NCI-H1417 treated with DMSO at 0.1 percent for 48 hours (cell line): ENCODE measurements at regions not wholly inside any gene's neighbourhood (a gene's known extent, or its start where the extent isn't known, plus 50 kb on each side); places are given as distances from the start of the nearest gene placed in this dataset.

Experiments
- DNase-seq: peaks from one replicate; lab custom pipeline; 2025; lab: John Stamatoyannopoulos, UW

DNA sequence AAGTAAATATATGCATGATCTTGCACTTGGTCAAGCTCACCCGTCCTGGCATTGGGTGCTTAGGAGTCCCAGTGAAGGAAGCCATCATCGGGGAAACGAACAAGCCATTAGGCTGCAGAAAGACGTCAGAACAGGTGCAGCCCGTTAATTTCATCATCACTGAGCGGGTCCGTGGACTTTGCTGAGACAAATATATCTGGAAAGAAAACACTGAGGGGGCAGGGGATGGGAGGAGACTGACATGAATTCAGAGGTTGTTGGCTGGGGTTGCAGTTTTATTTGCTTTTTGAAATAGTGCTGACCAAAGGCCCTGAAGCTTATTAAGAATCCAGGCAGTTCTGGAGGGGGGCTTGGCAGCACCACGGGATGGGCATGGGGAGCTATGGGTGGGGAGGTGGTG lies 207.2 kb downstream of the ENGASE start:
- no peak for DNase-seq

DNA sequence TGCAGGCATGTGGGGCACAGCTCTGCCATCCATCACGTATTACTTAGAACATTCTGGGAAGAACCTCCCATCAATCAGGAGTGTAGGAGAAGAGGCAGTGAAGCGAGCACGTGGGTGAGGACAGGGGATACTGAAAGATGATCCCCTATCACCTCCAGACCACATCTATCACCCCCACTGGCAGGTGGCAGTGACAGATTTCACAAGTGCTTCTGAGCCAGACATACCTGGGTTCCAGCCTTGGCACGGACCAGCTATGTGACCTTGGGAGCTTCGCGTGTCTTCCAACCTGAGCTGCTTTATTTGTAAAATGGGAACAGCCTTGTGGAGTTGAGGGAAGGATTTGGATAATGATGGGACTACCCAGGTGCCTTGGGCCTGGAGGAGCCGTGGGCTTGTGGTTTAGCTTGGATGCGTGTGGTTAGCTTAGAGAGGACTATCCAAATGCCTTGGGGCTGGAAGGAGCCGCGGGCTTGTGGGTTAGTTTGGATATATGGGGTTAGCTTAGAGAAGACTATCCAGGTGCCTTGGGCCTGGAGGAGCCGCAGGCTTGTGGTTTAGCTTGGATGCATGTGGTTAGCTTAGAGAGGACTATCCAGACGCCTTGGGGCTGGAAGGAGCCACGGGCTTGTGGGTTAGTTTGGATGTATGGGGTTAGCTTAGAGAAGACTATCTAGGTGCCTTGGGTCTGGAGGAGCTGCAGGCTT lies 206.4 kb downstream of the ENGASE start:
- no peak for DNase-seq

DNA sequence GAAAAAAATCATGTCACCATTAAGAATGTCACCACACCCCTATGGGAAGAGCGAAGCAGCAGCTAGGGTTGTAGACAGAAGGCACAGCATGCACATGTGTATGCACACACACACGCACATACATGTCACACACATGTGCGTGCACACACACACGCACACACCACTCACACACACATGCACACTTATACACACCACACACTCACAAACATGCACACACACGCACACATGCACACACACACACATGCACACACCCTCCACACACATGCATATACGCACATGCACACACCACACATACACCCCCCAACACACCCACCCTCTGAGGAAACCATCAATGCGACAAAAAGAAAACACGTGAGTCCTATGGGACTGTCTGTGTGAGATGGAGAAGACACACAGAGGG lies 205.4 kb downstream of the ENGASE start:
- no peak for DNase-seq

DNA sequence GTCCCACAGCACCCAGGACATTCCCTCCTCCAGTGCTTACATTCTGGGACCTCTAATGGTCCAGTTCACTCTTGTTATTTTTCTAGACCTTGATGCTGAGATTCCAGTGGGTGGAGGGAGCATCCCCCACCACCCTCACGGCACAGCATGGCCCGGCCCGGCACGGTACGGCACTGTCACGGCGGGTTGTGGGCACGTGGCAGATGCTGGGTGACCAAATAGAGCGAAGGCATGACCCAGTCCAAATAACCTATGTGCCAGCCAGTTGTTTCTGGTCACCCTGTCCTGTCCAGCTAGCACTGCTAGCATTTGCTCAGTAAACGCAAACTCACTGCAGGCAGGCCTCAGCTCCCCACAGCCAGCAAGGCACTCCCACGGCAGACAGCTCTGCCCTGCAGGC lies 204.7 kb downstream of the ENGASE start:
- no peak for DNase-seq

DNA sequence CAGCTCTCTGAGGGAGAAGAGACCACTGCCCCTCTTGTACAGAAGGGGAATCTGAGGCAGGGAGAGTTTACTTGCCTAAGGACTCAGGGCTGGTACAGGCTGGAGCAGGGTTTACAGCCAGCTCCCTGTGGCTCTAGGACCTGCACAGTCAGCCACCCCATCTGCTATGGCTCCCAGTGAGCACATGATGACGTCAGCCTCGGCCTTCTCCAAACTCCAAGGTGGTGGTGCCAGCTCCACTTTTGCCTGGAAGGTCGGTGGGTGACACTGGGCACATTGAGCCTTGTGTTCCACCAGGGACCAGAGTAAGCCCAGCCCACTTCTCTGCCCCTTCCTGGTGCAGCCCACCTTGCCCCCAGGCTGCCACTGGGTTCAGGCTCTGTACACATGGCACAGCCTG lies 202.2 kb downstream of the ENGASE start:
- no peak for DNase-seq

DNA sequence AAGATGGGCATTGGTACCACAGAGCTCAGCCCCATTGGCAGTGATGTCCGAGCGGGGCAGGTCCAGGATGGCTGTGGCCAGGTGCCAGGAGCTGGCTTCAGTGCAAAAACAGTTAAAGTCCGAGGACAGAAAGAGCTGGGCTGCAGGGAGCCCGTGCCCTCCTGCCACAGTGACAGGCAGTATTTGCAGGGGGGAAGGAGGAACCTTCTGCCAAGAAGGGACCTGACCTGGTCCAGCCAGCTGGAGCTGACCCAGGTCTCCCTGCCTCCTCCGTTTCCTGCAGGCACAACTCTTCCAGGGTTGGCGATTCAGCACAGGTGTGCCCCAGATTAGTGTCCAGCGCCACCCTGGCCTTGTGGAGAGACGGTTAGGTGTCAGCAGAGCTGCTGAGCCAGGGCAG lies 199.0 kb downstream of the ENGASE start:
- DNase-seq = no peak

DNA sequence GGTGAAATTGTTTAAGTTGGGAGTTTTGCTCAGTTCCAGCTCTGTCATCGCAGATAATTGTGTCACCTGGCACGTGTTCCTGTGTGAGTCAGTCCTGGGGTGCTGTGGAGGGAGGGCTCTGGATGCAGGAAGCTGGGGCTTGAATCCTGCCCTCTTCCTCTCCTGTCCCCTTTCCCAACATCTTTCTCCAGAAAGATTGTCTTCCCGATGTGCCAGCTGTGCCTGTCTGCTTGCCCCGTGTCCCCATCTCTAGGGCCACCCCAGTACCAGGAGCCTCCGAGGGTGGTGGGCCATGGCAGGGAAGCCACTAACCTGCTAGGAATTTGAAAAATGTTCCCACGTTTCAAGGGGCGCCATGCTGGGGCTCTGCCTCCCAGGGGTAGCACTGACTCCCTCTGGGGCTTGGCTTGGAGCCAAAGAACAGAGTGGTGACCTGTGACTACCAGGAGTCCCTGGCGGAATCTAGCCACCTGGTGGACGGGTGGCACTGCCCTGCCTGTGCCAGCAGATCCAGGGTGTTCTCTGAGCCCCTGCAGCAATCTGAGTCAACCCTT lies 198.1 kb downstream of the ENGASE start:
- no peak for DNase-seq

DNA sequence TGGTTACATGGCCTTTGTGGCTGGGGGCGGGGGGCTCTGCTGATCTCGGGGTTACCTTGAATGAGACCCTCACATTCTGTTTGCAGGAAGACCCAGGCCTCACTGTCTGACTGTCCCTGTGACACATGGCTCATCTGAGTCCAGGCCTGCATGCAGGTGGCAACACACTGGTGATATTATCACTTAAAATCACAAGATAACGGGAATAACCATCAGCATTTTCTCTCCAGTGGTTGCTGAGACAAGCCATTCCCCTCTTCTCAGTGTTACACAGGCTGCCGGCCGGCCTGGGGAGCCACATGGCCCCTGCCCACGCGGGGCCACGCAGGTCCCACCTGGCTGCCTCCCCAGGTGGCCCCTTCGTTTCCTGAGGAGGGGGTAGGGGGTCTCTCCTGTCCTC lies 197.6 kb downstream of the ENGASE start:
- no peak for DNase-seq

DNA sequence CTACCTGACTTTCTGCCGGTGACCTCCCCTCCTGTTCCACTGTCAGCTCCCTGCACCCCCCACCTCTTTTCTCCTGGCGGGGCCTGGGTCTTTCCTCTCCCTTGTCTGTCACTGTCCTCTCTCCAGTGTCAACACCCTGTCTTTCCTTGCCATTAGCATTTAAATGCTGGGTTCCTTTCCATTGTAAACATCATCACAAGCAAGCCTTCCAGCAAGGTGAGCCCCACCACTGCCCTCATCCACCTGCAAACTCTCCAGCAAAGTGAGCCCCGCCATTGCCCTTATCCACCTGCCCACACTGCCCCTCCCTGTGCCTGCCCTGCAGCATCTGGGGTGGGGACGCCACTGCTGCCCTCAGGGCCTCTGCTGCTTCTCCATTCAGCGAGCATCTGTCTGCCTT lies 195.0 kb downstream of the ENGASE start:
- DNase-seq = no peak

DNA sequence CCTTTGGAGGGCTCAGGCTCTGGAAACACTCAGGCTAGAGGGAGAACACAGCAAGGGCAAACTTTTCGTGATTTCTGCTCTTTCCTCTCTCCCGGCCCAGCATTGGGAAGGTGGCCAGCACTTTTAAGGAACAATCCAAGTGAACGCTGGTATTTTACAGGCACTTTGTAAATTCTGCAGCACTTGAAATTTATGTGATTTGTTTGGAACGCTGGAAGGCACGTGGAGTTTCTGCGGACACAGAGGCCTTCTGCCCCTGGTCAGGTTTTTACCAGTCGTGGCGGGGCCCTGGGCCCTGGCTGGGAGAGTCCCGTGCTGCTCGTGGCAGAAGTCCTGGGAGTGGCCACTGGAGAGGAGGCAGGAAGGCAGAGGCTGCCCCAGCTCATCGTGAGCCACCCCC lies 188.6 kb downstream of the ENGASE start:
- DNase-seq = no peak

DNA sequence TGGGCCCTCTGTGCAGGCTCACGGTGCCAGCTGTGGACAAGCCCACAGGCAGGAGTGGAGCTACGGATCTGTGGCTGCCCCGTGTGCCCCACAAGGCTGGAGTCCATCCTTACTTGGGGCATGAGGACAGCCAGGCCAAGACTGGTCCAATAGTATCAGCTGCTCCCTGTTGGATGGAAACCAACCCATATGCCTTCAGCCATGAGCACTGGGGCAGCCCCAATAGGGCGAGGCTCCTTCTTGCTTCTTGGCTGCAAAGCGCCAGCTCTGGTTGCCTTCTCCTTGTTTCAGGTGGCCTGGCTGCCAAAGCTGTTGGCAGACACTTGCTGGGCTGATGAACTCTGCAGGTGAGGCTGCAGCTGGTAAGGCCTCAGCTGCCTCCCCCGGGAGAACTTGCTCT lies 188.0 kb downstream of the ENGASE start:
- no peak for DNase-seq

DNA sequence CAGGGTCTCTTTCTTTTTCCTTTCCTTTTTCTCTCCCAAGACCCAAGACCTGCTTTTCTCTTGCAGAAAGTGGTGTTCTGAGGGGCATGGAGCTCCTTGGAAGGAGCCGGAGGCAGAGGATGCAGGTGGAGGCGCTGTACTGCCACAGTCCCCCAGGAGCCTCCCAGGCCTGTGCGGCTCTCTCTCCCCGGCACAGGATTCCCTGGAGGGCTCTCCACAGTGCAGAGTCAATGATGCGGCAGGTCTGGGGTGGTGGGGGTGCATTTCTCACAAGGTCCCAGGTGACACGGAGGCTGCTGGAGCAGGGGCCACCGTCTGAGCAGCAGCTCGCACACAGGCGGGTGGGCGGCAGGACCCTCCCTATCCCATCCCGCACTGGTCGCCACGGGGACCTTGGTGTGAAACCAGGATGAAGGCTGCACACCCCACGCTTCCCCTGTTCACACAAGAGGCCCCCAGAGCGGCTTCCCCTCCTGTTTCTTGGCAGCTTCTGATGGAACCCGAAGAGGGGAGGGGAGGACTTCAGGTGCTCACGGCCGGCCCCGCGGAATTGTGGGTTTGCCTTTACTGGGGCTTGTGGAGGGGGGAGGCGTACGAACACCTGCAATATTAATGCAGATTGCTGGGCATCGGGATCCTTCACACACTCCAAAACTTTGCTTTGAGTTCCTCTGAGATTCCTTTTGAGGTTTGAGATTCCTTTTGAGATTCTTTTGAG lies 186.9 kb downstream of the ENGASE start:
- DNase-seq = no peak

DNA sequence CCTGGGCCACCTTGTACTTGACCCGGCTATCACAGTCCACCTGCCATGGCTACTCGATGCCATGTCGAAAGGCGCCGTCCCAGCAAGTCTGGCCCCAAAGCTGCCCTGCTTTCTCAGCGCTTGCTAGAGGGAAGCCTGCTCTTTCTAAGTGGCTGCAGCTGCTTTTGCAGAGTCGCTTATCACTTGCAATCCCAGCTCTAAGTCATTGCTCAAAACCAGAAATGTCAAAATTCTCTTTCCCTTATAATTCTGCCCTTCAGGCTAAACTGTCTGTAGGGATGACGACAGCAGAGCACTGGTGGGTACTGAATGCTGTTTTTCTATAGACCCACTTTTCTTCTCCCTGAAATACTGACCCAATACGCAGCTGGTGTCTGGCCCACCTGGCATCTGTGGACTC lies 184.2 kb downstream of the ENGASE start:
- DNase-seq = no peak

DNA sequence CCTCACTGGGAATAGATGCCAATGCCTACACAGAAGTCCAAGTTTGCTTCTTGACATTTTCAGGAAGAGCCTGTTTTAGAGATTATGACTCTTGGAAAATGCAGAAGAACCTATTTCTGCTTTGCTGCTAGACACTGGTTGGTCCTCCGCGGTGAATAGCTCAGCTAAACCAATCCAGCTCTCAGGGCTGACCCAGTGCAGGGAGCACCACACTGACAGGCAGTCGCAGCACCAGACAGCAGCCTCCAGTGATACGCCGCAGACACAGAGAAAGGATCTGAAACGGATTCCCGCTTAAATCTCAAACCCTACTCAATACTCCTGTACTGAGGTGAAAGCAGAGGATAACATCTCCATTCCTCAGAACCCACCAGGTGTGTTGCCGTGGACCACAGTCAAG lies 183.4 kb downstream of the ENGASE start:
- DNase-seq = no peak

DNA sequence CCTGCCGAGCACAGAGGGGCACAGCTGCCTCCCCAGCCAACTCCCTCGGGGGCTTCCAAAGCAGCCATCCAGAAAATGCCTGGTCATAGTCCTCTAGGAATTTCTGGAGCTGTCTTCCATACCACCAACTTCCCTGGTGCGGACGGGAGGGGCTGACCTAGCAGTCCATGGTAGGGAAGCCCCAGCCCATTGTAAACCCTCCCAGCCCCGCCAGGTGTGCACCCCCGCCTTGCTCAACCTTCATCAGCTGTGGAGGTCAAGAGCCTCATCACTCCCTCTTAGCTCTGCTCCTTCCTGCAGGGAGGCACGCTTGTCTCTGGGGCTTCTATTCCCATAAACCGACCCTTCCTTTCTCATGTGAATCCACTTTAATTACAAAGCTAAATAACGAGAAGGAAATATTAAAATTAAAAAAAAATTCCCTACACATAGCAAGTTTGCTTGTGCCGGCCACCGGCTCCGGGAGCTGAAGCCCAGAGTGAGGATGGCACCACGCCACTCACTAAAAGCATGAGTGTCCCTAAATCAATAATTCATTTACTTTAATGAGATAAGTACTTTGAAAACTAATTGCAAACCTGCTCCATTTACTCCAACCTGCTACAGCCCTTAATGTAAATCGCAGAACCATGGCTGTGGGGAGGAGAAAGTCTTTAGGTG lies 181.4 kb downstream of the ENGASE start:
- no peak for DNase-seq

DNA sequence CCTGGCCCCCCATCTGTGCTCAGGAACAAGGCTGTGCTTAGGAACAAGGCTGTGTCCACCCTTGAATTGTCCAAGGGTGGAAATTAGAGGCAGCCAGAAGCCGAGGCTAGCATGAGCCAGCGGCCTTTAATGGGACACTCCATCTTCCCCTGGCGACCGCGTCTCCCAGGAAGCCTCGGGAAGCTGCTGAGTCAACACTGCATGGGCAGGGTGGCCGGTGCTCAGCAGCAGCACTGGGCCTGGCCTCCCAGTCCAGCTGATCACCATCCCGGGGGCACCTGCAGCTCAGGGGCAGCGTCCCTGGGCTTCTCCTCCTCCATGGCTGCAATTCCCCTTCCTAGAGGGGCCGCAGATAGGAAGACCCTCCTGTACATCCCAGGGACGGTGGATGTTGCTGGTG lies 180.8 kb downstream of the ENGASE start:
- no peak for DNase-seq

DNA sequence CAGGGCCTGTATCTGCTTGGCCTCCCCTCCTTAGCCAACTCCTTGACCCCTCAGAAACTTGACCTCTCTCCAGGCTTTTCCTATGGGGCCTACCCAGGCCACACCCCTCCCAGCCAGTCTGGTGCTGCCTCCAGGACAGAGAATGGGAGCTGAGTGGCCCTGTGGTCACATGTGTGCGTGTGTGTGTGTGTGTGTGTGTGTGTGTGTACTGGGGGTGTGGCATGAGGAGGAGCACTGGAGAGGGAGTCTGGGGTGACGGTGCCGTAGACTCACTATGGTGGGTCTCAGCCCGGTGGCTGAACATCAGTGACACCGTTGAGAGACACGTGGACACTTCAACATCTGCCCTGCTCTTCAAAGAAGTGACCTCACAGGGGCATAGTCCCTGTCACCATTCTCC lies 180.4 kb downstream of the ENGASE start:
- no peak for DNase-seq

DNA sequence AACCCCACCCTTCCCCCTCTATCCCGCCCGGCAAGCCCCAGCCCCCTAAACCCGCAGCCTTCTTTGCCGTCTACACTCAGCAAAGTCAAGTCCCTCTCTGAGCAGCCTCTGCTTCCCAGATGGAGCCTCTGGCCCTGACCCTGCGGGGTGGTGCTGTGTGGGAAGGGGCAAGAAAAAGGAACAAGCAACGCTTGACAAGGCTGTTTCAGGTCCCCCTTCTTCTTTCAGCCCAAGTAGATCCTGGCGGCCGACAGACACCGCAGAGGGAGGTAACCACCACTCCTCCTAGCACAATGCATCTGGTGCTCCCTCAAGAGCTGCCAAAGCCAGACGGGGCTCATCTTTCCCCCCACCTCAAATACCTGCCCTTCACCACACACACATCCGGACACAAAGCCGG lies 178.3 kb downstream of the ENGASE start:
- no peak for DNase-seq

DNA sequence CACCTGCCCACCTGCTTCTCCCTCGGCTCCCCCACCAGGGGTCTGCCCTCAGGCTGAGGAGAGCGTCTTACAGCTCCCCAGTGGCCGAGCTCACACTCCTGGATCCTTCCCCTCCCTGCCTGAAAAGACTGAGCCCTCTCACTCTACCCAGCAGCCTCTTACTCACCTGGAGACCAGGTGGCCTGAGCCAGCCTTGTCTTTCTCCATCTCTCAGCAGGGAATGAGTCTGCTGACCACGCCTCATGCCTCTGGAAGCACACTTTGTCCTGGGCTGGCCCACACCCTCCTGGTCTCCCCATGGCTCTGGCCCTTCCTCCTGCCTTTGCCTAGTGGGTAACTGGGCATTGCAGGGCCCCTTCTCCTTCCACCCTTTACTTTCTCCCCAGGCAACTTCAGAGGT lies 177.2 kb downstream of the ENGASE start:
- no peak for DNase-seq

DNA sequence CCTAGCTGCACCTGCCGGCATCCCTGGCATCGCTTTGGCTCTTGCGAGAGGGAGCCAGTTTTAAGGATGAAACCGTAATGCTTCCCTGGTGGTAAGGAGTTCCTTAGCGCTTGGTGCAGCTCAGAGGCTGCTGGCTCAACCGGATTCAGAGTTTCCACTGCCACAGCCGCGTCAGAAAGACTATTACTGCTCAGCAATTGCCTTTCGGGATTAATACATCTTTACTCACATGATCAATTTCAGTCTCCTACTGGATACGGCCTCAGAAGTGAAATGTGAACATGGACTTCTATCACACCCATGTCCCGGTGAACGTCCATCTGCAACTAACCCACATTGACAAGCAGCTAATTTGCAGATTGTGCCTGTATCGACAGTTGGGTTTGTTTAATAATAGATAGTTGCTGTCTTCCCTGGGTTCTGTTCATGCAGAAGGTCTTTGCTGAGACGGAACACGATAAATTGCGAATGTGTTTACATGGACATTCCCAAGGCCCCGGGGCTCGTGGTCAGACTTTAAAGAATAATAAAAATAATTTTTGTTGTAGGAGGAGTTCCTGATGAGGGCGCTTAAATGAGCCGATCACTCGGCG lies 175.4 kb downstream of the ENGASE start:
- DNase-seq = no peak

DNA sequence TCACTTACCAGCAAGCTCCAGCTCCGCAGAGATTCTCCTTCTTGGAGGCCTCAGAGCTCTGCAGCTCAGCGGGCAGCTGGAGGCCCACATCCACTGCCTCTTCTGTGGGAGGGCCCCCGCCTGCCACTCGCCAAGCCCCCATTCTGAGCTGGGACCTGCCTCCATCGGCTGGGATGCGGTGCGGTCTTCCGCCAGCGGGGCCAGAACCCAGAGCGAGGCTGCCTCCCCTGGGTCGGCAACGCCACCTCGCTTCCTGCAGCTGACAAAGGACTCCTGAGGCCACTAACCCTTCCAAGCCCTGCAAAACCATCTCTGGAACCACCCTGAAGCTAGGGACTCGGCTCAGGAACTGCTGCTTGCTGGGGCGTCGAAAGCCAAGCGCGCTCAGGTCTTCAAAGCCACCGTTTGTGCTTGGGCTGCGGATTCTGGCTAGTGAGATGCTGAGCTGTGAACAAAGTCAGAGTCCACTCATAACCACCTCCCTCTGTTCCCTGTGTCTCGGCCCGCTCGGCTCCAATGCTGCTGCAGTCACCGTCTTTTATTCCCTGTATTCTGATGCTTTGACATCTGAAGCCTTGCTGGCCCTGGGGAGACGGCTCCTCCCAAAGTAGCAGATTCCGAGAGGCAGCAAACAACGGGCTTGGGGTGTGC lies 174.3 kb downstream of the ENGASE start:
- DNase-seq = no peak
